ENCODE measurements at regions not wholly inside any gene's neighbourhood (a gene's known extent, or its start where the extent isn't known, plus 50 kb on each side); places are given as distances from the start of the nearest gene placed in this dataset.

DNA sequence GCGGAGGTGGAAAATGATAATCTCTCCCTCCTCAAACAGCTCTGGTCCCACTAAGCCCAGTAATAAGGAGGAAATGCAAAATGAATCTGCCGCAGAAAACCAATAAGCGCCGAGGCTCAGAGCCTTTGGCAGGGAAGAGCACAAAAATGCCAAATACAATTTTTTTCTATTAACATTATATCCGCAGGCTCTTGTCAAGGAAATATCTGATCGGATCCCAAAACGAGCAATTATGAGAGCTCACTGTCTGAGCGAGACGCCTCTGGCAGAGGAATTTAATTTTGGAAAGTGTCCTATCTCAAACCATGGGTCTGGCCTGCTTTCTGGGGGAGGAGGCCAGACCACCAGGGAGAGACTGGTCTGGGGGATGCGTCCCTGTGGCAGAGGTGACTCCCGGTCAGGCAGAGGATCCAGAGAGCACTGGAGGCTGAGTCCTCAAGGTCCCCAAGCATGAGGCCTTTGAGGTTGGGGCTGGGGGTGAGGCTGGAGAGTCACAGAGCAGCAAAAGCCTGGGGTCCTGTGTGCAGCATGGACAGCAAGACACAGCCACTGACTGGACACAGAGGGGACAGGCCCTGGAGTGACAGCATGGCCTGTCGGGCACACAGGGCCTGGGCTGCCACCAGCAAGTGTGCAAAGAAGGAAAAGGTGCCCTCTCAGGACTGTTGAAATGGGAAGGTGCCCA is 342.8 kb upstream of the SFSWAP start:
- peaks cover 4% of the 10 kb centered on the region for H3K36me3 Mint-ChIP-seq (ENCODE audit: low read depth, unreplicated experiment)
- H3K27ac Mint-ChIP-seq (ENCODE audit: unreplicated experiment) = no peak overlapping the region

GRCh38 chr12:131368668-131369071 is 342.2 kb upstream of the SFSWAP start:
- H3K27ac Mint-ChIP-seq (ENCODE audit: unreplicated experiment) = no peak overlapping the region

More for the DNA sequence above, 342.8 kb upstream of the SFSWAP start:
- Mint-ChIP-seq H3K27me3 (ENCODE audit: unreplicated experiment) (peaks cover 4% of the 10 kb centered on the region), H3K4me1 (ENCODE audit: unreplicated experiment) (no peaks in the 10 kb centered on the region), H3K4me3 (ENCODE audit: unreplicated experiment) (no peak overlapping the region), H3K9me3 (ENCODE audit: unreplicated experiment) (no peaks in the 10 kb centered on the region)
- DNase-seq (ENCODE audit: low spot score) = no peak
- TF ChIP-seq CTCF (IDR thresholded peaks at IDR 0.05; ENCODE audit: unreplicated experiment) = no peak

GRCh38 chr12:131369094-131369845 is 341.6 kb upstream of the SFSWAP start:
- H3K4me1 Mint-ChIP-seq (ENCODE audit: unreplicated experiment) = no peaks in the 10 kb centered on the region

More at GRCh38 chr12:131368668-131369071, 342.2 kb upstream of the SFSWAP start:
- TF ChIP-seq CTCF (IDR thresholded peaks at IDR 0.05; ENCODE audit: unreplicated experiment) = no peak
- Mint-ChIP-seq H3K36me3 (ENCODE audit: low read depth, unreplicated experiment) (peaks cover 4% of the 10 kb centered on the region), H3K9me3 (ENCODE audit: unreplicated experiment) (no peaks in the 10 kb centered on the region), H3K4me1 (ENCODE audit: unreplicated experiment) (no peaks in the 10 kb centered on the region), H3K4me3 (ENCODE audit: unreplicated experiment) (no peak overlapping the region), H3K27me3 (ENCODE audit: unreplicated experiment) (peaks cover 4% of the 10 kb centered on the region)
- no peak for DNase-seq (ENCODE audit: low spot score)

DNA sequence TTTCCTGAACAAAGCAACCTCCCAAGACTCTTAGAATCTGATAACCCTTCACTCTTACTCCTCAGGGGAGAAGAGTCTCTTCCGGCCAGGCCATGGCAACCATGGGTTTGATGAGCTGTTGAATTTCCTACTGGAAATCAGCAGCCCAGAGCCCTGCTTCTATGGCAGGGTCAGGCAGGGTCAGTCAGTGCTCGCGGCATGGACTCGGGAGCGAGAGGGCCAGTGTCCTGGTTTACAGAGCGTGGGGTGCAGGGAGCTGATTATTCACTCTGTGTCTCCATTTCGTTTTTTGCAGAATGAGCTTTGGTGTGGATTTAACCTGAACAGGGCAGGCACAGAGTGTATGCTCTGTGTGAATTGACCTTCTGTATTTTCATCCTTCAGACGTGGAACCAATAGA is 340.6 kb upstream of the SFSWAP start:
- H3K4me1 Mint-ChIP-seq (ENCODE audit: unreplicated experiment) = no peaks in the 10 kb centered on the region
- H3K27me3 Mint-ChIP-seq (ENCODE audit: unreplicated experiment) = peaks cover 4% of the 10 kb centered on the region
- no peak for TF ChIP-seq CTCF (IDR thresholded peaks at IDR 0.05; ENCODE audit: unreplicated experiment)
- H3K36me3 Mint-ChIP-seq (ENCODE audit: low read depth, unreplicated experiment) = no peaks in the 10 kb centered on the region
- no peak overlapping the region for H3K27ac Mint-ChIP-seq (ENCODE audit: unreplicated experiment)
- no peaks in the 10 kb centered on the region for H3K9me3 Mint-ChIP-seq (ENCODE audit: unreplicated experiment)
- DNase-seq (ENCODE audit: low spot score) = no peak
- H3K4me3 Mint-ChIP-seq (ENCODE audit: unreplicated experiment) = no peak overlapping the region

More at GRCh38 chr12:131369094-131369845, 341.6 kb upstream of the SFSWAP start:
- H3K36me3 Mint-ChIP-seq (ENCODE audit: low read depth, unreplicated experiment) = peaks cover 4% of the 10 kb centered on the region
- H3K4me3 Mint-ChIP-seq (ENCODE audit: unreplicated experiment) = no peak overlapping the region
- no peak for TF ChIP-seq CTCF (IDR thresholded peaks at IDR 0.05; ENCODE audit: unreplicated experiment)
- no peak for DNase-seq (ENCODE audit: low spot score)
- H3K27ac Mint-ChIP-seq (ENCODE audit: unreplicated experiment) = no peak overlapping the region
- H3K27me3 Mint-ChIP-seq (ENCODE audit: unreplicated experiment) = peaks cover 4% of the 10 kb centered on the region
- no peaks in the 10 kb centered on the region for H3K9me3 Mint-ChIP-seq (ENCODE audit: unreplicated experiment)
